Testis (tissue), 2 donors: ENCODE measurements at regions not wholly inside any gene's neighbourhood (a gene's known extent, or its start where the extent isn't known, plus 50 kb on each side); places are given as distances from the start of the nearest gene placed in this dataset.

Experiments
- DNase-seq: peaks from one replicate; pipeline ENCODE4 v3.0.0-alpha.2; 2019
- H3K27ac ChIP-seq, 2 donors: fragments of 200-600 bp; sonication (generic); one replicate each; pipeline ENCODE4 v1.5.1; 2019
- H3K27me3 ChIP-seq: fragments of 200-600 bp; sonication (generic); one replicate; pipeline ENCODE4 v1.5.1; 2019
- H3K36me3 ChIP-seq: fragments of 200-600 bp; sonication (generic); one replicate; pipeline ENCODE4 v1.5.1; 2017; ENCODE audit warnings: low read depth; ENCODE audit errors: missing control alignments
- H3K4me1 ChIP-seq: fragments of 200-600 bp; sonication (generic); one replicate; pipeline ENCODE4 v1.5.1; 2019
- H3K4me3 ChIP-seq, 2 donors: fragments of 200-600 bp; sonication (generic); one replicate each; pipeline ENCODE4 v1.5.1; 2017 to 2019
- H3K9me3 ChIP-seq: fragments of 200-600 bp; sonication (generic); one replicate; pipeline ENCODE4 v1.5.1; 2017
- CTCF ChIP-seq, 3 experiments: fragments of 450-650 bp in 2 of 3; fragments of 200-600 bp in 1 of 3; sonication (generic) in 1 of 3; IDR thresholded peaks; one replicate each; pipeline ENCODE4 v1.5.1; 2016 to 2019; ENCODE audit warnings: antibody characterized with exemption in 3 of 3, mild to moderate bottlenecking in 2 of 3, moderate library complexity in 1 of 3
- POLR2A ChIP-seq: fragments of 450-650 bp; IDR thresholded peaks from one replicate; pipeline ENCODE4 v1.6.1; 2017; ENCODE audit warnings: antibody characterized with exemption, mild to moderate bottlenecking, moderate library complexity
- WGBS, 2 donors: methylation state at CpG; one replicate each; pipeline ENCODE4 v1.1.5; 2018; 5-methylcytosine and 5-hydroxymethylcytosine counted together
- intact Hi-C: fragments of 100-400 bp; cut with DNase I; formaldehyde crosslinking; loops from one replicate; pipeline ENCODE4 v1.15.1; 2023; ENCODE audit warnings: low total_unique reads

GRCh38 chr2:59012971-59013370 lies 771.8 kb upstream of the FANCL start:
- Histone ChIP-seq H3K4me3 (no peak overlapping the region), H3K27me3 (no peaks in the 10 kb centered on the region), H3K36me3 (no peaks in the 10 kb centered on the region), H3K9me3 (no peaks in the 10 kb centered on the region), H3K27ac (no peak overlapping the region), H3K4me1 (no peaks in the 10 kb centered on the region)
- no peak for DNase-seq
- intact Hi-C loops = no loop called here
- no peak for TF ChIP-seq POLR2A
- no peak for TF ChIP-seq CTCF (IDR thresholded peaks at IDR 0.05)
- 100% methylated on average over 1 of the region's 1 CpG for WGBS, 2 donors

- WGBS, 2 donors = 73 to 80% methylated on average over 5 of the region's 5 CpGs
- Histone ChIP-seq H3K27ac (no peak overlapping the region), H3K4me1 (no peaks in the 10 kb centered on the region), H3K9me3 (no peaks in the 10 kb centered on the region), H3K4me3 (no peak overlapping the region), H3K27me3 (no peaks in the 10 kb centered on the region), H3K36me3 (no peaks in the 10 kb centered on the region)
- TF ChIP-seq CTCF (IDR thresholded peaks at IDR 0.05) (no peak), POLR2A (no peak)
- intact Hi-C loops = no loop called here
- DNase-seq = no peak
Measured at GRCh38 chr2:59012234-59012633, 771.1 kb upstream of the FANCL start.

- Histone ChIP-seq H3K9me3 (no peaks in the 10 kb centered on the region), H3K27me3 (no peaks in the 10 kb centered on the region), H3K36me3 (no peaks in the 10 kb centered on the region), H3K4me1 (no peaks in the 10 kb centered on the region), H3K27ac (no peak overlapping the region), H3K4me3 (no peak overlapping the region)
- DNase-seq = no peak
- no peak for TF ChIP-seq CTCF (IDR thresholded peaks at IDR 0.05)
- intact Hi-C loops = no loop called here
Measured at GRCh38 chr2:59008950-59009349, 767.8 kb upstream of the FANCL start.

DNA sequence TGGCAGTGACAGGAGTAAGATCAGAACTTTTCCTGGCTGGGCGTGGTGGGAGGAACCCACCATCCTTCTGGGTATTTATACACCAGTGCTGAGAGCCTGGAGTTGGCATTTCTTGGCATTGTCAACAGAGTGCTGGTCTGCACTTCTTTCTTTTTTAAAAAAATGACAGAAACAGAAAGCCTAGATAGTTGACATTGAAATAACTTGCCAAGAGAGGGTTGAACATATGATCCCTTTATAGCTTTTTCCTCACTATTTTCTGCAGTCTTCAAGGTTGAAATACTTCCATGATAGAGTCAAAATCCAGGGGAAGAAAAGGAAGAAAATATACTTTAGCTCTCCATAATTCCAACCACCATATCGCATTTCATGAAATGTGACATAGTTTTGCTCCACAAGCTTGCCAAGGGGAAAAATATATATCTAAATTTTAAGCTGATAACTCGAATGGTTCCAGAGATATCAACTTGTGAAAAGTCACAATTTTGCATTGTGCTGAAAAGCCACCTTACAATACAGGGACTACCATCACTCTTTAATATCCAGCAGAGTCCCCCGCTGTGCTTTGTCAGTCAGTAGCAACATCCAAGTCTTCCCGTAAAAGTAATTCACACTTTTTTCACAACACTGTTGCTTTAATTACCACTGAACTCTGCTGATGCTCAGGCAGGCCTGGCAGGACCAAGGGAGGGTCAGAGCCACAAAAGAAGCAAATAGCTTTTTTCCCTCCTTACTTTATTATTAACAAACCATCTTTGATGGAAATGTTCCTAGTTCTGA lies 764.9 kb upstream of the FANCL start:
- H3K4me3 ChIP-seq = no peak overlapping the region
- no peak for DNase-seq
- no peaks in the 10 kb centered on the region for H3K27me3 ChIP-seq
- H3K9me3 ChIP-seq = no peaks in the 10 kb centered on the region
- 74 to 83% methylated on average over 5 of the region's 5 CpGs for WGBS, 2 donors
- no peak for TF ChIP-seq CTCF (IDR thresholded peaks at IDR 0.05)
- no peak for TF ChIP-seq POLR2A
- no peak overlapping the region for H3K27ac ChIP-seq
- H3K36me3 ChIP-seq = no peaks in the 10 kb centered on the region
- intact Hi-C loops = no loop called here
- no peaks in the 10 kb centered on the region for H3K4me1 ChIP-seq

DNA sequence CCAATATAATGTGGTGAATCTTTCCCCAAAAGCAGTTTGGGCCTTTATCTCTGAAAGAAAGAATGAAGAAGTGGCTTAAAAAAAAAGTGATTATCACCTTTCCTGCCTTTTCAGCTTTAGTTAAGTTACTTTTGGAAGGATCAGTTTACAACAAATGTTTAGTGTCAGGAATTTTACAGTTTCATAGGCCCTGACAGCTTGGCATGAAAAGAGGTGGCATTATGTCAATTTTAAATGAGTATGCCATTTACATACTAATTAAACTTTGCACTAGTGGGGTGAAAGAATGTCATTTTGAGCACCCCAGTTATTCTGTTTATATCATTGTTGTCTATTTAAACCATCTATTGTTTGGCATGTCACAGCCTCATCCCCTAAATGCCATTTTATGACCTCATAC lies 763.5 kb upstream of the FANCL start:
- Histone ChIP-seq H3K36me3 (no peaks in the 10 kb centered on the region), H3K9me3 (no peaks in the 10 kb centered on the region), H3K4me3 (no peak overlapping the region), H3K27me3 (no peaks in the 10 kb centered on the region), H3K4me1 (no peaks in the 10 kb centered on the region), H3K27ac (no peak overlapping the region)
- DNase-seq = no peak
- TF ChIP-seq POLR2A (no peak), CTCF (IDR thresholded peaks at IDR 0.05) (no peak)
- intact Hi-C loops = no loop called here
